HG02623 (cell line): ENCODE measurements at regions not wholly inside any gene's neighbourhood (a gene's known extent, or its start where the extent isn't known, plus 50 kb on each side); places are given as distances from the start of the nearest gene placed in this dataset.
"Not testable (repeated sequence)": the region's sequence is repeated elsewhere in the genome, so short reads cannot be mapped to it uniquely, and the experiment has no call there.

Source experiments
- ATAC-seq: cut with Tn5 transposase; IDR thresholded peaks from one replicate; pipeline ENCODE4 v1.9.1; 2021; ENCODE audit warnings: moderate library complexity; ENCODE audit not compliant: unreplicated experiment

- not testable (repeated sequence) for ATAC-seq
Observed at GRCh38 chr19:28545397-28545796, 667.6 kb downstream of the UQCRFS1 start.

- ATAC-seq = no peak
Observed at GRCh38 chr19:28544451-28545261, 668.3 kb downstream of the UQCRFS1 start.

- ATAC-seq = no peak
Observed at GRCh38 chr19:28543244-28543776, 669.6 kb downstream of the UQCRFS1 start.

- ATAC-seq = no peak
Observed at GRCh38 chr19:28542394-28543243, 670.3 kb downstream of the UQCRFS1 start.

GRCh38 chr19:28541602-28542393 lies 671.2 kb downstream of the UQCRFS1 start:
- no peak for ATAC-seq

GRCh38 chr19:28541029-28541428 lies 671.9 kb downstream of the UQCRFS1 start:
- ATAC-seq = no peak

- not testable (repeated sequence) for ATAC-seq
Observed at GRCh38 chr19:28540385-28540784, 672.6 kb downstream of the UQCRFS1 start.

- no peak for ATAC-seq
Observed at GRCh38 chr19:28539759-28540158, 673.2 kb downstream of the UQCRFS1 start.

- ATAC-seq = not testable (repeated sequence)
Observed at GRCh38 chr19:28538579-28538978, 674.4 kb downstream of the UQCRFS1 start.

GRCh38 chr19:28537896-28538295 lies 675.1 kb downstream of the UQCRFS1 start:
- no peak for ATAC-seq

GRCh38 chr19:28537079-28537478 lies 675.9 kb downstream of the UQCRFS1 start:
- no peak for ATAC-seq

GRCh38 chr19:28535352-28535775 lies 677.6 kb downstream of the UQCRFS1 start:
- no peak for ATAC-seq

- no peak for ATAC-seq
Observed at GRCh38 chr19:28534766-28535351, 678.1 kb downstream of the UQCRFS1 start.

- no peak for ATAC-seq
Observed at GRCh38 chr19:28532765-28533341, 680.1 kb downstream of the UQCRFS1 start.

- ATAC-seq = no peak
Observed at GRCh38 chr19:28531979-28532378, 681.0 kb downstream of the UQCRFS1 start.

GRCh38 chr19:28530406-28531035 lies 682.4 kb downstream of the UQCRFS1 start:
- no peak for ATAC-seq

- ATAC-seq = no peak
Observed at GRCh38 chr19:28526038-28526437, 686.9 kb downstream of the UQCRFS1 start.

- ATAC-seq = no peak
Observed at GRCh38 chr19:28523619-28524018, 689.3 kb downstream of the UQCRFS1 start.

GRCh38 chr19:28522545-28522922 lies 690.4 kb downstream of the UQCRFS1 start:
- no peak for ATAC-seq
